Cerebellar cortex (tissue), 1 donor: ENCODE measurements at regions not wholly inside any gene's neighbourhood (a gene's known extent, or its start where the extent isn't known, plus 50 kb on each side); places are given as distances from the start of the nearest gene placed in this dataset.
A peak's percentile ranks its signal among the peaks of the same experiment; 100 is the strongest.
"Not testable (repeated sequence)": the region's sequence is repeated elsewhere in the genome, so short reads cannot be mapped to it uniquely, and the experiment has no call there.

Experiments used
- DNase-seq: peaks from one replicate; pipeline ENCODE4 v3.0.0-alpha.2; 2015; ENCODE audit warnings: low spot score

DNA sequence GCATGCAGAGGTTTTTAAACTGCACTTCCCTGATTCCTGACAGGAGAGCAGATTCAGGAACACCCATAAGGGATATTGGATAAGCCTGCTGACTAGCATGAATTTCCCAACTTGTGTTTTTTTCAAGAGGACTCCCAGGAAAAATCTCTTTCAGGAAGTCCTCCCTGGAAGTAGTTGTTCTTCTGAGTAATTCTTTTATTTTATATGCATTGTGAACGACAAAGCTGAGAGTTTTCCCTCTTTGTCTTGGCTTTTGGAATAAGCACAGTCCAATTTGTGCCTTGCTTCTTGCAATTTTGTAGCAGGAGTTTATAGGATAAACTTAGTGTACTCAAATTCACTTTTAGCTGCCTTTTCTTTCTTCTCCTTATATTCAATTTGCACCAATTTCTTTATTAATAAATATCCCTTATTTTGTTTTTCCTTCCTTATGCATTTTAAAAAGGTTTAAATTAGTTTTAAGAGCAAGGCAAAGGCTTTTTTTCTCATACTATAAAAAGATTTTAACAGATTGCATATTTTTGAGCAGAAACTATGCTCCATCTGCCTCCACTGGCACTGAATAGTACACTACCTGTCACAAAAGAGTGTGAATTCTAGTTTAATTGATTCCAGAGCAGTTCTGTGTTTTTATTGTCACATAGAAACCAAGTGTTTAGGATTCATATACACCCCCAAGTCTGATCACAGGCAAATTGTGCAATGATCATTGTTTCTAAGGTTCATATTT lies 543.3 kb upstream of the SPRY2 start:
- DNase-seq: peak; percentile 91

DNA sequence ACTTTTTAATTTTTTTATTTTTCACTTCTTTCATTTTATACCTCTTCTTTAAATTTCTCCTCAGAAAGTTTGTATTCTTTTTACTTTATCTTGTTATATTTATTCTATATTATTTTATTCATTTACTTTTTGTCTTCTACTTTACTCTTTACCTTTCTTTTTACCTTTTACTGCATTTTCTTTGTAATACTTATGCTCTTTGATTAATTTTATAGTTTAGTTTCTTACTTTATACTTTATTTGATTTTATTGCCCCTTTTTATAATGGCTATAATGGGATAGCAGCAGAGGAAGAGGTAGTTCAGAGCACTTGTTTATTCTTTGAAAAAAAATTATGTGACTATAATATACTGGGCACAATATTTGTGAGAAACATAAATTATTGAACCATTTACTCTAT lies 542.6 kb upstream of the SPRY2 start:
- DNase-seq: no peak

DNA sequence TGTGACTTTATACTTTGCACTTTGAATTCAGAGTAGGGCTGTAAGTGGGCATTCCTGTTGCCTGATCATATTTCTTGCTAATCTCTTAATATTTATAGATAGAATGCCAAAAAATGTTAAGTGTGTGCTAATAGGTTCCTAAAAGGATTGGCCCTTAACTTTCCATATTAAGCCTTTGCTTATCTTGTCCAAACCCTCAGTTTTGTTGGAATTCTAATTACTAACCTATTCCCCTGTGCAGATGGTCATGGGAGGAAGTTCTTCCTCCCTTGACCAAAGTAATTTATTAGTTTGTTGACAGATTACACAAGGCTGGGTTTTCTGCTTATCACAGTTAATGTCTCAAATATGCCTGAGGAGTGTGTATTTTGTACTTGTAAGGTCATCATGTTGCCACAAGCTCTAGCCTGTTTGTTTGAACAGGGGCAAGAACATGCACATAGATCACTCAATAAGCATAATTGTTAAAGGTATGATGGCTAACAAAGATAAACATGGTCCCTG lies 541.1 kb upstream of the SPRY2 start:
- no peak for DNase-seq

DNA sequence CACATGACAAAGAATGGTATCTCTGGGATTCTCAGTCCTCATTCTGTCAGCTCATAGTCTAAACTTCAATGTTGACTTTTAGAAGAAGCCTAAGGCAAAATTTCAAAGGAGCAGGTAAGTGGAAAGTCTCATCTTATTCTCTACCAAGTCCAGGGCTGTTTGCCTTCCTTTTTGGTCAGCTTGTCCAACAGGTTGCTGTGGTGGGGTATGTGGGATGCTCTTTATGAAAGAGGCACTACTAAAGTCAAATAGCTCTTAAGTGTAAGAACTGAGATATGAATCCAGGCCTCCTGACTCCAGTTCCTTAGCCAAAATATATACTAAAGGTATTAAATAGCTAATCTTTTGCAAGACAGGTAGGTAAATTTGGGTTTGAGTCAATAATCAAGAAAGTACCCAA lies 540.6 kb upstream of the SPRY2 start:
- DNase-seq: no peak

DNA sequence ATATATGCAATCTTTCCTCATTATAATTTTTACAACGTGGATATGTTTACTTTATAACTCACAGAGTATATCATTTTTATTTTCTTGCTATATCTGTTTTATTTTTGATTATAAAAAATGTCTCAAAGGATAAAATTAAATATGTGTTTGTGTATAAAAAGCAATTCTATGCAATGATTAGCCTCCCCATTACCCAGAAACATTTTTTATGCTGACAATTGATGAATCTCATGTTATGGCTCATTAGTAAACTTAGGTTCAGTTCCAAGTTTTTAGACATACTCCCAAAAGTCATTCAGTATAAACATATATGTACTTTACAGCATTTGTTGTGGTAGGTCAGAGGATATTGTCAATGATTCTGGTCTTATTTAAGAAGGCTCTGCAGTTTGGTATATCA lies 540.1 kb upstream of the SPRY2 start:
- DNase-seq: no peak

DNA sequence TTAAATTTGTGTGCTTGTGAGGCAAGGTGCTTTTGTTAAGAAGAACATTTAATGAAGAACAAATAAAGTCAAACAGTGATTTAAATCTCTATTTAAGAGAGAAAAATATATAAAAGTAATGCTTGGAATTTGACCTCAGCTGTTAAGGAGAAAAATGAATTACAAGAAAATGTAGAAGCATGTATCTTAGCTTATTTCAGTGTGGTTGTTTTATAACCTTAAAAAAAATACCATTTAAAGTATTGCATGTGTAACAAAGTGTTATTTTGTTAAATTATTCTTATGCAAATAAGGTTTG lies 537.0 kb upstream of the SPRY2 start:
- DNase-seq: no peak

DNA sequence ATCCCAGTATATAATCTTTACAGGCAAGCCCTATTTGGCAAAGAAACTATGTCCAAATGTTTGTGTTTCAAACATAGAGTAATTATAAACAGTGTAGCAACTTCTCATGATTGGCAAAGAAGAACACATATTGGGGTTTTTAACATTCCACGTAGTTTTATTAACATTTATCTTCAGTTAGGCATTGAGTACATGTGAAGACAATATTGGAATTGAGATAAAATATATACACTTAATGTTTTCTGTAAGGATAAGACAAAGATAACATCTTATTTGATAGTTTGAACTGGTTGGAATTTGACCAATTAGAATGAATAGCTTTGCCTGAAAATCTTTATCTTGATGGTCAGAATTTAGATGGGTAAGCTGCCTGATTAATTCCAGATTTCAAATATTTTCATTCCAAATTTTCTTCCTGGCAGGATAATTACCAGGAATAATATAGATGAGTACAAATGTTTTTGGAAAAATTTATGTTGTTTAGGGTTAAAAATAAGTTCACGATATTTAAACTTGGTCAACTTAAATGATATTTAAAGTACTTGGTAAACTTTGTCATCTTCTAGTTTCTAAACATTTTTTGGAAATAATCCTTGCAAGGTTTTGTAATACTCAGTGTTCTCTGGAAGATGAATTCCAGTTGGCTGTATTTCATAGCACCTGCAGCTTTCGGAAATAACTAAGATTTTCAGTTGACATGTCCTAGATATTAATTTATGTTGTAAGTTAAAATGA lies 536.5 kb upstream of the SPRY2 start:
- peak; percentile 93 for DNase-seq

DNA sequence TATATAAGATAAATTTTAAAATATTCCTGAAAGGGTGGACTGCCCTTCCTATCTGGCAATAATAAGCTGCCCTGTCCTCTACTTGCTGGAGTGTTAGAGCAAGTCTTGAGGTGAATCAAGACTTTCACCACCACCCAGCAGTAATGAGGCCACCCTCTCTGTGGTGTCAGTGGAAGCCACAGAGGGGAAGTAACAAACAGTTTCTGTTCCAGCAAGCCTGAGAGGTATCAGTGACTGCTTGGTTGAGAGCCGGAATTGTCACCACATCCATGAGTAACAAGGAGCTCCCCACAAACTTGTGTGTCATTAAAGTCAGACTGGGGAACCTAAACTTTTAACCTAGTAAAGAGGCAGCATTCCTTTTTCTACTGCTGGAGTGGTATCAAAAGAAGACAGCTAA lies 532.7 kb upstream of the SPRY2 start:
- DNase-seq: no peak

DNA sequence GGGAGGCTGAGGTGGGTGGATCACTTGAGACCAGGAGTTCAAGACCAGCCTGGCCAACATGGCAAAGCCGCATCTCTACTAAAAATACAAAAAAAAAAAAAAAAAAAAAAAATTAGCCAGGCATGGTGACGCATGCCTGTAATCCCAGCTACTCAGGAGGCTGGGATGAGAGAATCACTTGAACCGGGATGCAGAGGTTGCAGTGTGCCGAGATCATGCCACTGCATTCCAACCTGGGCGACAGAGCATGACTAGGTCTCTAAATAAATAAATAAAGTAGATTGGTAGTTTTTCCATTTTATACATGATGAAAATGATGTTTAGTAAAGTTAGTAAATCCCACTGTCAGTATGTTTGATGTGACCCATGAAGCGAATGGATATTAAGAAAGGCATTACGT lies 531.0 kb upstream of the SPRY2 start:
- DNase-seq: not testable (repeated sequence)

DNA sequence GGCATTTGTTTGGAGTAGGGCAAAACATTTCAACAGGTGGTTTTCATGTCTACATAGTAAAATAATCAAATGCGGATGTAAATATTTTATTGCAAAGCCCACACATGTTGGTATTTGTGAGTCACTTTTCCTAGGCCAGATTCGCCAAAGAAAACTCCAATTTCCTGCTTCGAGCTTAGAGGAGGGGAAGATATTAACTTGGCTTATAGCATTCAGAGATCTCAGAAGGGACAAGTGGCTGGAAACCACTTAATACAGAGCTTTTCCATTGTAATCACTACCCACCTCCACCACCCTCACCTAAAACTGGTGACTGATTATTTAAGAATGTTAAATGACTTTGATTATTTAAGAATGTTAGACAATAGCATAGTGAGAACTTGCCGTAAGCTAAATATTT lies 530.6 kb upstream of the SPRY2 start:
- no peak for DNase-seq

DNA sequence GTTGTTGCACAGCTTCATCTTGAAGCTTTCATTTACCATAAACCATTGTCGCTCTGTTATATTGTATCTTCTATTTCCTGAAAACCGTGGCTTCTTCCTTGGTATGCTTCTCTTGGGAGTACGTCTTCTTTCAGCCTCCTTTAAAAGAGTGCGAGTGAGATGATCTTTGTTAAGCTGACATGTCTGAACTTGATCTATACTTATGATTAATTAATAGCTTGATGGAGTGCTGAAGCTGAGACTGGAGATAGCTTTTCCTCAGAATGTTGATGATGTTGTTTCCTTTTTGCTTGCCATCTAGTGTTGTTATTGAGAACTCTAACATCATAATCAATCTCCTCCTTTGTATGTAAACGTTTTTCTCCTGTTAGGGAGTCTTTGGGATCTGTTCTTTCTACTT lies 529.3 kb upstream of the SPRY2 start:
- no peak for DNase-seq

DNA sequence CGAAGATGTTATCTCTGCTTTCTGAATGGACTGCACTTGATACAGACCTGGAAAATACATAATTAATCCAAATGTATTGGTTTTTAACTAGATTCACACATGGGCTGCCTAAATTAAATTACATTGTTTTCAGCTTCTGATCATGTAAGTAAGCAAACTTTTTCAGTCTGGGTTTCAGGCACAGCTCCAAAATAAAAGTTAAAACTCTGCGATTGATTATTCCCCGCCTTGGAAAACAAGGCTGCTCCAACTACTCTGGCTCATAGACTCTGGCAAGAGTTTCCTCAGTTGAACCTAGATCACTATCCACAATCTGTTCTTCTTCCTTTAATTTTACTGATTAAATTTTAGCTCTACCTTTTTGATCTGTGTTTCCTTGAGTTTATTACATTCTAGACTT lies 526.0 kb upstream of the SPRY2 start:
- no peak for DNase-seq

DNA sequence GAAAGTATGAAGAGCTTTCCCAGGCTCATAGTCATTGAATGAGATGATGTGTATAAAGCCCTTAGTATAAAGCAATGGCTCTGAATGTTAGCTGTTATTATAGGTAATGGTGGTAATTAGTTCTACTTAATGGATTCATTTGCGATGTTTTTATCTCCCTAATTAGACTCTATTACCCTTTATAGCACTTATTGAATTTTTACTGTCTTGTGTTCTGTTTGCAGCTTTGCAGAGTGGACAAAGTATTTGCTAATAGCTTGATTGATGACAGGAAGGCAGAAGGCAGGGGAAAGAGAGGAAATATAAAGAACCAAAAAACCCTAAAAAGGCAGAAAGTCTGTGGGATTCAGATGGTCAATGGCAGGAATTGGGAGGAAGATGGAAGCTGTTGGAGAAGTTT lies 524.4 kb upstream of the SPRY2 start:
- DNase-seq: no peak

DNA sequence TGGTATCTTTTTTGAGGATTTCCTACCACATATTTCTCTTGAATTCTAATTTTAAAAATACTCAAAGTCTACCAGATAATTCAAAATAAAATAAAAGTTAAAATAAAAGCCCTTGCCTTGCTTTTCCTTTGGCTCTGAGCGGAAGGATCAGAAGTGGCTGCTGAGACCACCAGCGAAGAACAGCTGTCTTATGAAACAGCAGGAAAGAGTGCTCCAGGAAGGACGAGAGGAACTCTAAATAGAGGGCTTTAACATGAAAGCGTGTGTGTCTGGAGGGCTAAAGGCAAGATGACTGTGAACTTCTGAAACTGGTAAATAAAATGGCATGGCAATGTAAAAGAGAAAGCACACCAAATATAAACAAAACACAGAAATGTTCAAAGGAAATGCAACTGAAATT lies 521.5 kb upstream of the SPRY2 start:
- DNase-seq: no peak

DNA sequence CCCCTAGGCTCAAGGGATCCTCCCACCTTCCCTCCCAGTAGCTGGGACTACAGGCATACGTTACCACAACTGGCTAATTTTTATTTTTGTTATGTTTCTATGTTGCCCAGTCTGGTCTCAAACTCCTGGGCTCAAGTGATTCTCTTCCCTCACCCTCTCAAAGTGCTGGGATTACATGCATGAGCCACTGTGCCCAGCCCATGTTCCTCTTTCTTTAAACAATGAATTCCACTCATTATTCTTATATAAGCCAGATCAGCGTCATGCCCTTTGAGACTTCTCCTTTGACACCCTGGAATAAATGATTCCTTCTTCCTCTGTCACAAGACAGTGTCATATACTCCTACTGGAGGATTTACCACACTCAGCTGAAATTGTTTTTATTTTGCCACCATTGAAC lies 519.9 kb upstream of the SPRY2 start:
- DNase-seq: no peak

DNA sequence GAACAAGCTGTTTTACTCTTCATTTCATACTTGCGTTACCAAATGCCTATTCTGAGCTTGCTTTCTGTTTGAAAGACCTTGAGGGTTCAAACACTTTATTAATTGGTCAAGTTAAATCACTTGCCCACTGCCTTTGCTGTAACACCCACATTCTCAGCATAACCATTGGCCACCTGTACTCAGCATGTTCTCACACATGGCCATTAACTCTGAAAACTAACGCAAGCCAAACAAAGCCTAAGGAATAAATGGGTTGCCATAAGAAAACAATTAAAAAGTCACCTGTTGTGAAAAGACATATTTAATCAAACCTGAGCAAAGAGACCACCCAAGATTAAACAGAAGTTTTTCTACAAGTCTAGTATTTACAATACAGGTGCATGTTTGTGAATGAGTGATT lies 517.2 kb upstream of the SPRY2 start:
- DNase-seq: no peak

DNA sequence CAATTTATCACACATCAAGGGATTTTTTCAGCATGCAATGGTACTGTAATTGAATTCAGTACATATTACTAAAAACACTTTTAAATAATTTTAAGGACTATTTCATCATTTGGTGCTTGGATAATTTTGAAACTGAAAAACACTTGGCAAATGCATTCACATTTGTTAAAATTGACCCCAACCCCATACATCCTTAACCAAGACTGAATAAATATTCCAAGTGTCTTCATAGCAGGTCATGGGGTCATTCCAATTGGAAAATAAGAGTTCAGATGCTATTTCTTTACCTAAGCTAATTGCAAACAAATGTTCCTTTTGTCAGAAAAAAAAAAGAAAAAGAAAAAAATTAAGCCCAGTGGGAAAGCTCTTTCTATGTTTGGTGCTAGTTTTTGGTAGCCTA lies 516.4 kb upstream of the SPRY2 start:
- no peak for DNase-seq

DNA sequence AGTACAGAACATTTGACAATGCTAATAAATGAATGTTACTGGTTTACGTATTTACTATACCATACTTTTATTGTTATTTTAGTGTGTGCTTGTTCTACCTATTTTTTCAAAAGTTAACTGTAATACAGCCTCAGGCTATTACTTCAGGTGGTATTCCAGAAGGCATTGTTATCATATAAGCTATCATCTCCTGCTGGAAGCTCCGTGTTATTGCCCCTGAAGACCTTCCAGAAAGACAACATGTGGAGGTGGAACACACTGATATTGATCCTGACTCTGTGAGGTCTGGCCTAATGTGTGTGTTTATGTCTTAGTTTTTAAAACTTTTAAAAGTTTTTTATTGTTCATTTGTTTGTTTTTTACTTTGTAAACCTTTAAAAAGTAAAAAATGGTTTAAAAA lies 509.8 kb upstream of the SPRY2 start:
- no peak for DNase-seq

DNA sequence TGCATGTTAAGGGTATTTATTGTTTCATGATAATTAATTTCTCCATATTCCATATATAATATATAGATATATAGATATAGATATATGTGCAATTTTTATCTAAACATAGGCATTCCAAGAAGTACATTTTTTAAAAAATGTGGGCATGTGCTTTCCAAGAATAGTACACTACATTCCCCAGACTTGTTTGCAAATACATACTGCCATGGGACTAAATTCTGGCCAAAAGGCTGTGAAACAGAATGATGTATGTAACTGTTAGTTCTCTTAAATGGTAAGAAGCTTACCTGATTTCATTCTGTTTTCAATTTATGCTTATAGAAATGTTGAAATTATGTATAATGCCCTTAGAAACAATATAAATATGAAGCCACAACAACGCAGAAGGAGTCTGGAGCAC lies 503.2 kb upstream of the SPRY2 start:
- DNase-seq: no peak

DNA sequence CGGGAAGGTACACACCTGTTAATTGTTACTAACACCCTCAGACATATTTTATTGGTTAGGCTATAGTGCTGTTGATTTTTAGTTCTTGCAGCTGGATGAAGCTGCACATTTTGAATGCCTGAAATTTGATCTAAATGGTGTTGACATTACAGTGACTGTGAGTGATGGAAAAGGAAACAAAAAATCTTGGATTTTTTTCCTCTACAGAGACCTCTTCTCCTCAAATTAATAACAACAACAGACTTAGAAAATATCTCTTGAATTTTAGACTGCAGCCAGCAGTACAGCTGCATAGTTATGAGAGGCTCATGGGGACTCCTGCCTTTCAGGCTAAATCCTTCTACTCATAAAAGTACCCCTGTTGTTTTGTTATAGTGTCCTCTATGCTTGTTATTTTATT lies 500.5 kb upstream of the SPRY2 start:
- DNase-seq: no peak

DNA sequence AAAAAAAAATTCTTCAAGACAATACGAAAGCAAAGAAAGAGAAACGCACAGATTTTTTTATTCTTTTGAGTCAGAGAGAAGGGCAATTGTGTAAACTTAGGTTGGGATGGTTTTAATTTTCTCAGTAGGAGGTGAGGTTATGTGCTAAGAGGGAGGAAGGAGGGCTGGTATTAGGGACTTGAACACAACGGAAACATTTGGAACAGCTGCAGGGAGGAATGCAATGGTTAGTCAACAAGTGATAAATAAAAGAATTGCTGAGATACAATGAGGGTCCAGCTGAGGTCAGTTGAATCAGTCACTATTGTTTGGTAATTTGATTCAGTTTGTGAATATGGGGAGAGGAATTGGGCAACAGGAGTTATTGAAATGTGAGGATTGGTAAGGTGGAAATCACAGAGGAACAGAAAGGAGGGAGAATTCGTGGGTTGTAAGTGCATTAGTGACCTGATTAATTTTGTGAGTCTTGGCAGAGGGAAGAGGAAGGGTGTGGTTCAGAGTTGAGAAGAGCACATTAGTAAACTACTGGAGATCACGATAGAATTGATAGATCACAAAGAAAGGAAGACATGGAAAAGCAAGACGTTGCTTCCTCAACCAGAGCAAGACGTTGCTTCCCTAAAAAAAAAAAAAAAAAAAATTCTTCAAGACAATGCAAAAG lies 499.5 kb upstream of the SPRY2 start:
- no peak for DNase-seq

DNA sequence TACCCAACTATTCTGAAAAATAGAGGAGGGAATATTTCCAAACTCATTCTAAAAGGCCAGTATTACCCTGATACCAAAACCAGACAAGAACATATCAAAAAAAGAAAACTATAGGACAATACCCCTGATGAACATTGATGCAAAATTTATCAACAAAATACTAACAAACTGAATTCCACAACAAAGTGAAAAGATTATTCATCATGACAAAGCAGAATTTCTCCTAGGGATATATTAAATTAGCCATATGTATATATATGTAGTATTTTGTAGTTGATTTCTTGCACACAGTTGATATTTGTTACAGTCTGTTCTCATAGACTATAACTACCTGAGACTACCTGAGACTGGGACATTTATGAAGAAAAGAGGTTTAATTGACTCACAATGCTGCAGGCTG lies 495.0 kb upstream of the SPRY2 start:
- DNase-seq: no peak

DNA sequence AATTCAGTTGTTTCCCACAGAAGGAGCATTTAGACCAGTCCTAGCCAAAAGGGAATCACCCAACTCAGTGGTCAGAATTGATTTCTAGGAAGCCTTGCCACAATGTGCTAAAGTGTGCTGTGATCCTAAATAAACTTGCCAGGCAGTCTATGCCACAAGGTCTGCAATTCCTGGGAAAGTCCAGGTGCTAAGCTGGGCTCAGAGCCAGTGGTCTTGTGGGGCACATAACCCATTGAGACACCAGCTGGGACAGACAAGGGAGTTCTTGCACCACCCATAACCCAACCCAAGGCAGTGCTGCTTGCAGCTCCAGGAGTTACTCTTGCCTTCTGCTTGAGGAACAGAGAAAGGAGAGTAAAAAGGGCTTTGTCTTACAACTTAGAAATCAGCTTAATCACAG lies 489.5 kb upstream of the SPRY2 start:
- no peak for DNase-seq

DNA sequence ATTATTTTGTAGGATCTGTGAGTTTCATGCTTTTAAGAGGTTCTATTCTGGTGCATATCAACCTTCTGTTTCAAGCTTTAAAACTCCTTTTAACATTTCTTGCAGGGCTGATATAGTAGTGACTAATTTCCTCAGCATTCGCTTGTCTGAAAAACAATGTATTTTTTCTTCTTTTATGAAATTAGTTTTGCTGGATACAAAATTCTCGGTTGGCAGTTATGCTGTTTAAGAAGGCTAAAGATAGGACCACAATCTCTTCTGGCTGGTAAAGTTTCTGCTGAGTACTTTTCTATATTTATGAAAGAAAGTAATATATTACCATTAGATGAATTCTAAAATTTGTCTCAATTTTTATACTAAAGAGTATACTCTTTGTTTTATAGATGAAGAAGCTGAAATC lies 487.8 kb upstream of the SPRY2 start:
- no peak for DNase-seq
